GM18499 (cell line): ENCODE measurements at regions not wholly inside any gene's neighbourhood (a gene's known extent, or its start where the extent isn't known, plus 50 kb on each side); places are given as distances from the start of the nearest gene placed in this dataset.

Experiments
- ATAC-seq: cut with Tn5 transposase; IDR thresholded peaks from one replicate; pipeline ENCODE4 v1.9.1; 2021; ENCODE audit warnings: moderate number of reproducible peaks; ENCODE audit not compliant: insufficient read depth, unreplicated experiment

GRCh38 chr22:49092716-49093115, 735.0 kb downstream of the BRD1 start:
- no peak for ATAC-seq

GRCh38 chr22:49091917-49092545, 735.6 kb downstream of the BRD1 start:
- no peak for ATAC-seq

- ATAC-seq = no peak
Measured at GRCh38 chr22:49091451-49091850, 736.2 kb downstream of the BRD1 start.

GRCh38 chr22:49090853-49091135, 736.9 kb downstream of the BRD1 start:
- ATAC-seq = no peak

- no peak for ATAC-seq
Measured at GRCh38 chr22:49090061-49090852, 737.4 kb downstream of the BRD1 start.

GRCh38 chr22:49088801-49089791, 738.6 kb downstream of the BRD1 start:
- ATAC-seq = no peak

- no peak for ATAC-seq
Measured at GRCh38 chr22:49087716-49088601, 739.7 kb downstream of the BRD1 start.

- ATAC-seq = no peak
Measured at GRCh38 chr22:49087198-49087597, 740.5 kb downstream of the BRD1 start.

- no peak for ATAC-seq
Measured at GRCh38 chr22:49086606-49087157, 741.0 kb downstream of the BRD1 start.

GRCh38 chr22:49086181-49086580, 741.5 kb downstream of the BRD1 start:
- ATAC-seq = no peak

- ATAC-seq = no peak
Measured at GRCh38 chr22:49084206-49084605, 743.5 kb downstream of the BRD1 start.

GRCh38 chr22:49083607-49084006, 744.1 kb downstream of the BRD1 start:
- ATAC-seq = no peak

GRCh38 chr22:49082451-49082850, 745.2 kb downstream of the BRD1 start:
- no peak for ATAC-seq

GRCh38 chr22:49081926-49082325, 745.7 kb downstream of the BRD1 start:
- no peak for ATAC-seq

GRCh38 chr22:49081261-49081666, 746.4 kb downstream of the BRD1 start:
- ATAC-seq = no peak

GRCh38 chr22:49080631-49081030, 747.0 kb downstream of the BRD1 start:
- ATAC-seq = no peak

- no peak for ATAC-seq
Measured at GRCh38 chr22:49079743-49080500, 747.8 kb downstream of the BRD1 start.

- ATAC-seq = no peak
Measured at GRCh38 chr22:49079027-49079725, 748.5 kb downstream of the BRD1 start.
